ENCODE measurements at regions not wholly inside any gene's neighbourhood (a gene's known extent, or its start where the extent isn't known, plus 50 kb on each side); places are given as distances from the start of the nearest gene placed in this dataset.
"Not testable (repeated sequence)": the region's sequence is repeated elsewhere in the genome, so short reads cannot be mapped to it uniquely, and the experiment has no call there.

DNA sequence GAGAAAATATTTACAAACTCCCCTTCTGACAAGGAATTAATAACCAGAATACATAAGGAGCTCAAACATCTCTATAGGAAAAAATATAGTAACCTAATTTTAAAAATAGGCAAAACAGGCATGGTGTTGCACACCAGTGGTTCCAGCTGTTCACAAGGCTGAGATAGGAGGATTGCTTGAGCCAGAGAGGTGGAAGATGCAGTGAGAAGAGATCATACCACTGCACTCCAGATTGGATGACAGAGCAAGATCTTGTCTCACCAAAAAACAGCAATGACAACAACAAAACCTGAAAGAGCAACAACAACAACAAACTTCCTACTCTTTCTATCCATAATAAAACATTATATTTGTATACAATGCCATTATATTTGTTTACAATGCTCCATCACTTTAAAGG, 304.4 kb upstream of the CNTNAP2 start:
- H3K27ac ChIP-seq (ENCODE audit: low read depth, low read length) = no peak overlapping the region
- no peaks in the 10 kb centered on the region for H3K79me2 ChIP-seq (ENCODE audit: insufficient read depth, low read length)
- TF ChIP-seq, protein P1, sequence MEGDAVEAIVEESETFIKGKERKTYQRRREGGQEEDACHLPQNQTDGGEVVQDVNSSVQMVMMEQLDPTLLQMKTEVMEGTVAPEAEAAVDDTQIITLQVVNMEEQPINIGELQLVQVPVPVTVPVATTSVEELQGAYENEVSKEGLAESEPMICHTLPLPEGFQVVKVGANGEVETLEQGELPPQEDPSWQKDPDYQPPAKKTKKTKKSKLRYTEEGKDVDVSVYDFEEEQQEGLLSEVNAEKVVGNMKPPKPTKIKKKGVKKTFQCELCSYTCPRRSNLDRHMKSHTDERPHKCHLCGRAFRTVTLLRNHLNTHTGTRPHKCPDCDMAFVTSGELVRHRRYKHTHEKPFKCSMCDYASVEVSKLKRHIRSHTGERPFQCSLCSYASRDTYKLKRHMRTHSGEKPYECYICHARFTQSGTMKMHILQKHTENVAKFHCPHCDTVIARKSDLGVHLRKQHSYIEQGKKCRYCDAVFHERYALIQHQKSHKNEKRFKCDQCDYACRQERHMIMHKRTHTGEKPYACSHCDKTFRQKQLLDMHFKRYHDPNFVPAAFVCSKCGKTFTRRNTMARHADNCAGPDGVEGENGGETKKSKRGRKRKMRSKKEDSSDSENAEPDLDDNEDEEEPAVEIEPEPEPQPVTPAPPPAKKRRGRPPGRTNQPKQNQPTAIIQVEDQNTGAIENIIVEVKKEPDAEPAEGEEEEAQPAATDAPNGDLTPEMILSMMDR (IDR thresholded peaks at IDR 0.05; ENCODE audit: extremely low read depth, low read depth, low read length) = no peak
- H3K36me3 ChIP-seq (ENCODE audit: insufficient read depth, low read length) = no peaks in the 10 kb centered on the region
- H2AFZ ChIP-seq (ENCODE audit: low read length) = no peak overlapping the region
- H4K20me1 ChIP-seq (ENCODE audit: insufficient read depth, low read length) = no peaks in the 10 kb centered on the region
- H3K4me2 ChIP-seq (ENCODE audit: insufficient read depth, low read length) = no peak overlapping the region
- no peak for DNase-seq (ENCODE audit: insufficient read length, low spot score, missing footprints)
- H3K27me3 ChIP-seq (ENCODE audit: insufficient read depth, low read length) = no peaks in the 10 kb centered on the region
- H3K4me3 ChIP-seq (ENCODE audit: insufficient read depth, low read length) = no peak overlapping the region
- no peaks in the 10 kb centered on the region for H3K4me1 ChIP-seq (ENCODE audit: insufficient read depth, low read length)
- H3K9me3 ChIP-seq (ENCODE audit: low read depth, low read length) = peaks cover 5% of the 10 kb centered on the region

DNA sequence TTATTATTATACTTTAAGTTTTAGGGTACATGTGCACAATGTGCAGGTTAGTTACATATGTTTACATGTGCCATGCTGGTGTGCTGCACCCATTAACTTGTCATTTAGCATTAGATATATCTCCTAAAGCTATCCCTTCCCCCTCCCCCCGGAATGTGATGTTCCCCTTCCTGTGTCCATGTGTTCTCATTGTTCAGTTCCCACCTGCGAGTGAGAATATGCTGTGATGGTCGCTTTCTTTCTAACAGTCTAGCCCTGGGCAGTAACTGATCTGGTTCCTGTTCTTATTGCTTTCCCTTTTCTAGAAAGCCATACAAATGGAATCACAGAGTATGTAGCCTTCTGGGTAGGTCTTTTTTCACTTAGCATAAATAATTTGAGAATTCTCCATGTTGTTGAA, 311.1 kb upstream of the CNTNAP2 start:
- not testable (repeated sequence) for DNase-seq (ENCODE audit: insufficient read length, low spot score, missing footprints); H4K20me1 ChIP-seq (ENCODE audit: insufficient read depth, low read length); H3K36me3 ChIP-seq (ENCODE audit: insufficient read depth, low read length)

DNA sequence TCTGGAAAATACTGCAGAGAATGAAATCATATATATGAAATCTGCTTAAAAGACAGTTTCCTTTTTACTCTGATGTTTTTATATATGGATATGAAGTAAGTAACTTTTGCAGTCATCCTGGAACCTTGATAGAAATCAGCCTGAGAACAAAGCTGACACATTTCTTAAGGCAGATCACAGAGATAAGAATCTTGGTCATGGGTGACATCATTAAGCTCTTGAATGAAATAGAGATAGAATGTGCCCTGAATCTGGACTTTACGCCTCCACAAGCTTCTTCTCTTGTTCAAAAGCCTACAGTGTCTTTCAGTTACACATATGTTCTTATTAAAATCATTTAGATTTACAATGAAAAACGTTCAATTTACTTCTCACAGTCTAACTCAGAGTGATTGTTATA, 319.1 kb upstream of the CNTNAP2 start:
- no peak for DNase-seq (ENCODE audit: insufficient read length, low spot score, missing footprints)
- peaks cover 2% of the 10 kb centered on the region for H3K9me3 ChIP-seq (ENCODE audit: low read depth, low read length)
- H2AFZ ChIP-seq (ENCODE audit: low read length) = no peak overlapping the region
- no peaks in the 10 kb centered on the region for H4K20me1 ChIP-seq (ENCODE audit: insufficient read depth, low read length)
- H3K4me1 ChIP-seq (ENCODE audit: insufficient read depth, low read length) = no peaks in the 10 kb centered on the region
- H3K36me3 ChIP-seq (ENCODE audit: insufficient read depth, low read length) = no peaks in the 10 kb centered on the region
- H3K27me3 ChIP-seq (ENCODE audit: insufficient read depth, low read length) = no peaks in the 10 kb centered on the region
- TF ChIP-seq, protein P1 (IDR thresholded peaks at IDR 0.05; ENCODE audit: extremely low read depth, low read depth, low read length) = no peak
- H3K27ac ChIP-seq (ENCODE audit: low read depth, low read length) = no peak overlapping the region
- H3K4me3 ChIP-seq (ENCODE audit: insufficient read depth, low read length) = no peak overlapping the region
- H3K79me2 ChIP-seq (ENCODE audit: insufficient read depth, low read length) = no peaks in the 10 kb centered on the region
- no peak overlapping the region for H3K4me2 ChIP-seq (ENCODE audit: insufficient read depth, low read length)

More for the DNA sequence above, 311.1 kb upstream of the CNTNAP2 start:
- H3K4me3 ChIP-seq (ENCODE audit: insufficient read depth, low read length); H3K4me2 ChIP-seq (ENCODE audit: insufficient read depth, low read length); H3K27me3 ChIP-seq (ENCODE audit: insufficient read depth, low read length); H3K79me2 ChIP-seq (ENCODE audit: insufficient read depth, low read length); H3K27ac ChIP-seq (ENCODE audit: low read depth, low read length); H2AFZ ChIP-seq (ENCODE audit: low read length); H3K4me1 ChIP-seq (ENCODE audit: insufficient read depth, low read length); H3K9me3 ChIP-seq (ENCODE audit: low read depth, low read length): not testable (repeated sequence)

DNA sequence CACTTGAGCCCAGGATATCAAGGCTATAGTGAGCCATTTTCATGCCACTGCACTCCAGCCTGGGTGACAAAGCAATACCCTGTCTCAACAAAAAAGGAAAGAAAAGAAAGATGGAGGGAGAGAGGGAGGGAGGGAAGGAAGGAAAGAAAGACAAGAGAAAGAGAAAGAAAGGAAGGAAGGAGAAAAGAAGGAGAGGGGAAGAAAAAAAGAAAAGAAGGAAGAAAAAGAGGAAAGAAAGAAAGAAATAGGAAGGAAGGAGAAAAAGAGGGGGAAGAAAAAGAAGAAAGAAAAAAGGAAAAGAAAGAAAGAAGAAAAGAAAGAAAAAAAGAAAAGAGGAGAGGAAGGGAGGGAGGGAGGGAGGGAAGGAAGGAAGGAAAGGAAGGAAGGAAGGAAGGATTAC, 321.5 kb upstream of the CNTNAP2 start:
- H3K9me3 ChIP-seq (ENCODE audit: low read depth, low read length) = peaks cover 2% of the 10 kb centered on the region
- no peaks in the 10 kb centered on the region for H3K36me3 ChIP-seq (ENCODE audit: insufficient read depth, low read length)
- H3K27ac ChIP-seq (ENCODE audit: low read depth, low read length) = no peak overlapping the region
- no peaks in the 10 kb centered on the region for H3K27me3 ChIP-seq (ENCODE audit: insufficient read depth, low read length)
- no peak overlapping the region for H3K4me3 ChIP-seq (ENCODE audit: insufficient read depth, low read length)
- H3K4me2 ChIP-seq (ENCODE audit: insufficient read depth, low read length) = no peak overlapping the region
- H4K20me1 ChIP-seq (ENCODE audit: insufficient read depth, low read length) = no peaks in the 10 kb centered on the region
- TF ChIP-seq, protein P1 (IDR thresholded peaks at IDR 0.05; ENCODE audit: extremely low read depth, low read depth, low read length) = no peak
- no peak for DNase-seq (ENCODE audit: insufficient read length, low spot score, missing footprints)
- no peaks in the 10 kb centered on the region for H3K4me1 ChIP-seq (ENCODE audit: insufficient read depth, low read length)
- H3K79me2 ChIP-seq (ENCODE audit: insufficient read depth, low read length) = no peaks in the 10 kb centered on the region
- no peak overlapping the region for H2AFZ ChIP-seq (ENCODE audit: low read length)

Measured in osteoblast (primary cell).